Immature natural killer cell (primary cell): ENCODE measurements at regions not wholly inside any gene's neighbourhood (a gene's known extent, or its start where the extent isn't known, plus 50 kb on each side); places are given as distances from the start of the nearest gene placed in this dataset.

Source experiments
- DNase-seq, 3 donors: peaks; one replicate each; pipeline ENCODE4 v3.0.0; 2022; ENCODE audit warnings: mixed read lengths in 1 of 3
- H3K27ac Mint-ChIP-seq, 6 donors: one replicate each; pipeline ENCODE4 v1.8.0; 2020; ENCODE audit warnings: mixed read lengths in 6 of 6, mild to moderate bottlenecking in 5 of 6, inconsistent platforms in 4 of 6, moderate library complexity in 3 of 6
- H3K27me3 Mint-ChIP-seq, 3 donors: one replicate each; pipeline ENCODE4 v1.8.0; 2020 to 2021; ENCODE audit warnings: low read depth in 3 of 3, mild to moderate bottlenecking in 3 of 3, mixed read lengths in 3 of 3, moderate library complexity in 3 of 3, inconsistent platforms in 1 of 3
- H3K36me3 Mint-ChIP-seq, 3 donors: one replicate each; pipeline ENCODE4 v1.8.0; 2020; ENCODE audit warnings: mixed read lengths in 3 of 3, inconsistent platforms in 2 of 3, mild to moderate bottlenecking in 2 of 3
- H3K4me1 Mint-ChIP-seq, 2 donors: one replicate each; pipeline ENCODE4 v1.8.0; 2020; ENCODE audit warnings: inconsistent platforms in 2 of 2, mild to moderate bottlenecking in 2 of 2, mixed read lengths in 2 of 2, moderate library complexity in 1 of 2
- H3K4me3 Mint-ChIP-seq, 5 donors: one replicate each; pipeline ENCODE4 v1.8.0; 2020; ENCODE audit warnings: mild to moderate bottlenecking in 5 of 5, mixed read lengths in 5 of 5, inconsistent platforms in 3 of 5, moderate library complexity in 3 of 5
- H3K9me3 Mint-ChIP-seq, 6 donors: one replicate each; pipeline ENCODE4 v1.8.0; 2020; ENCODE audit warnings: mild to moderate bottlenecking in 6 of 6, mixed read lengths in 6 of 6, inconsistent platforms in 4 of 6, moderate library complexity in 3 of 6

DNA sequence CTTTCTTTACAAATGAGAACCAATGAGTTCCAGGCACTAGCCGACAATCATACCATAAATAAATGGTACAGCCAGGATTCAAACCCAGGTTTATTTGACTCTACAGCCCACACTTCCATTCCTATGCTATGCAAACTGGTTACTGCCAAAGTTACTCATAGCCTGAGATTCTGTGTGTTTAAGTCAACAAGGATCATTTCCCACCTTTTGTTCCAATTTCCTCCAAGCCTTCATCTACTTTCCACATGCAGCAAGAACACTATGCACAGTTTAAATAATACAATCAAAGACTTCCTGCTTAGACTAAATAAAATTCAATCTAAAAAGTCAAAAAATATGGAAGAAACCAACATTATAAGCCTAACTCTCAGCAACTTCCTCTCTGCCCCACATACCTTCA lies 59.2 kb upstream of the KLF12 start:
- Mint-ChIP-seq H3K4me1 (peaks cover 8 to 11% of the 10 kb centered on the region in 2 donors), H3K27ac (no peak overlapping the region), H3K4me3 (no peak overlapping the region), H3K27me3 (peaks cover 2 to 8% (median 3%) of the 10 kb centered on the region in 3 donors), H3K36me3 (peaks cover 0 to 6% (median 0%) of the 10 kb centered on the region in 3 donors), H3K9me3 (peaks cover 0 to 5% (median 0%) of the 10 kb centered on the region in 6 donors)
- DNase-seq = no peak

DNA sequence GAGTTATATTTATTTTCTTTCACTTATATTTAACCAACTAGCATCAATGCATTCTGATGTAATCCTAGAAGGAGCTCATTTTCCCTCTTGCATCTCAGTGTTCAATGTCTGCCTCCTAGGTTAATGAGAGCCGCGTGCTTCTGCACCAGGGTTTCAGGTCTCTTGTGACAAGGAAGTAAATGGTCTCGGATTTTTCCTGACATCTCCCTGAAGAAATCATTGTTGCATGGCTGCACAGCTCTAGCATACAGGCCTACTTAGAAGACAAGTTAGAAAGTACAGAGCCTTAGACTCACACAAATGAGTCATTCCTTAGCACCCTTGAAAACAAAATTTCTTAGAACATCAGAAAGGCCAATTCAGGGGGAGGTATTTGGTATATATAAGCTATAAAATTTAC lies 57.2 kb upstream of the KLF12 start:
- H3K27ac Mint-ChIP-seq = no peak overlapping the region
- H3K4me1 Mint-ChIP-seq = peaks cover 8 to 11% of the 10 kb centered on the region in 2 donors
- H3K36me3 Mint-ChIP-seq = peaks cover 0 to 4% (median 0%) of the 10 kb centered on the region in 3 donors
- no peak overlapping the region for H3K4me3 Mint-ChIP-seq
- H3K9me3 Mint-ChIP-seq = peaks cover 0 to 5% (median 0%) of the 10 kb centered on the region in 6 donors
- H3K27me3 Mint-ChIP-seq = peaks cover 2 to 5% (median 3%) of the 10 kb centered on the region in 3 donors
- no peak for DNase-seq

- Mint-ChIP-seq H3K4me3 (no peak overlapping the region), H3K4me1 (peaks cover 8 to 11% of the 10 kb centered on the region in 2 donors), H3K9me3 (peaks cover 0 to 5% (median 0%) of the 10 kb centered on the region in 6 donors), H3K27me3 (peaks cover 2 to 4% (median 3%) of the 10 kb centered on the region in 3 donors), H3K36me3 (peaks cover 0 to 4% (median 0%) of the 10 kb centered on the region in 3 donors), H3K27ac (no peak overlapping the region)
- DNase-seq = no peak
Measured at GRCh38 chr13:74190999-74191398, 56.8 kb upstream of the KLF12 start.

DNA sequence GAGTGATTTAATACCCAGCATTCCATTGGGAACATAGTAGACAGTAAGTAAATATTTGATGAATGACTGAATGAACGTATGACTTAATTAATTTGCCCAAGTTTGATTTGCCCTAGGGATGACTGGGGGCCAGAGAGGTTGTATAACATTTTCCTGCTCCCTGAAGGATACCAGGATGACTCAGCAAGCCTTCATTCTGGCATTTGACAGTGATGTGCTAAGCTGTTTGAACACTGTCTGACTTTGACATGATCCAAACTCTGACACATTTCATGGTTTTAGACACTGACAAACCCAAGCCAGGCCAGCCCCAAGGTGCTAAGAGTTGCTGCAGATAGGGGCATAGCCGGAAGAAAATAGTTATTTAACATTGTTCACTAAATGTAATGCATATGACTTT lies 53.4 kb upstream of the KLF12 start:
- Mint-ChIP-seq H3K4me3 (no peak overlapping the region), H3K27ac (no peak overlapping the region), H3K27me3 (peaks cover 0 to 3% (median 0%) of the 10 kb centered on the region in 3 donors), H3K36me3 (peaks cover 0 to 4% (median 0%) of the 10 kb centered on the region in 3 donors), H3K4me1 (peaks cover 8 to 11% of the 10 kb centered on the region in 2 donors), H3K9me3 (peaks cover 0 to 2% (median 0%) of the 10 kb centered on the region in 6 donors)
- DNase-seq = no peak

DNA sequence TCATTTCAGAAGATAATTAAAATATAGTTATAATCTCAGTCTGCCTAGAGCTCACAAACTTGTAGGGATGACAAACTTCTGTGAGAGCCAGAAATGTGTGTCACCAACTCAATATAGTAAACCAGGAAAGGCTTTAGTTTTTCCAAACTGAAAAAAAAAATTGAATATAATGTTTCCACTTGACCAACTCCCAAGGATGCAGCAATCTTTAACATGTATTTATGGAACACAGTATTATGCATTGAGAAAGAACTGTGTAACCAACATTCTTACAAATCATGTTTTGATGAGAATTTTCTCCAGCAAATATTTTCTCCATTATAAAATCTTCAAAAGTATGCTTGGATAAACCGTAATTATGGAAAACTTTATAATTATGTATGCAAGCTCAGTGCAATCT lies 50.1 kb upstream of the KLF12 start:
- Mint-ChIP-seq H3K36me3 (no peaks in the 10 kb centered on the region), H3K9me3 (no peaks in the 10 kb centered on the region), H3K27ac (no peak overlapping the region), H3K27me3 (peaks cover 0 to 8% (median 4%) of the 10 kb centered on the region in 3 donors), H3K4me3 (no peak overlapping the region), H3K4me1 (no peaks in the 10 kb centered on the region)
- no peak for DNase-seq
